HG02870 (cell line): ENCODE measurements at regions not wholly inside any gene's neighbourhood (a gene's known extent, or its start where the extent isn't known, plus 50 kb on each side); places are given as distances from the start of the nearest gene placed in this dataset.

Source experiments
- ATAC-seq: cut with Tn5 transposase; IDR thresholded peaks from one replicate; pipeline ENCODE4 v1.9.1; 2021; ENCODE audit warnings: mild to moderate bottlenecking, moderate library complexity; ENCODE audit not compliant: unreplicated experiment

DNA sequence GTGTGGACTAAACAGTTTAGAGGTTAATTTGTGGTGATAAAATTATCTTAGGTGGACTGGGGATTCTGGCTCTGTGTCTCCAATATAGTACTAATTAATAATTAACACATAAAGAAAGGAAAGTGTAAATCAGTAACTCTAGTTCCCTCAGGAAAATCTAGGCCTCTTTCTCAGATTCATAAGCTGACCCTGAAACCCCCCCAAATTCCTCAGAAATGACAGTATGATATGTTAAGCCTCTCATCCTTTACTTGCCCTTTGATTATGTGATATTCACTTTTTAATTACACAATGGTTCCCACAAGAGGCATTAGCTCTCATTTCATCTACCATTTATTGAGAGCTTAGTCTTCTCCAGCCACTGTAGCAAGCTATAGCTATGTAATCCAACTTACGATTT lies 636.2 kb upstream of the SEMA6A start:
- no peak for ATAC-seq

DNA sequence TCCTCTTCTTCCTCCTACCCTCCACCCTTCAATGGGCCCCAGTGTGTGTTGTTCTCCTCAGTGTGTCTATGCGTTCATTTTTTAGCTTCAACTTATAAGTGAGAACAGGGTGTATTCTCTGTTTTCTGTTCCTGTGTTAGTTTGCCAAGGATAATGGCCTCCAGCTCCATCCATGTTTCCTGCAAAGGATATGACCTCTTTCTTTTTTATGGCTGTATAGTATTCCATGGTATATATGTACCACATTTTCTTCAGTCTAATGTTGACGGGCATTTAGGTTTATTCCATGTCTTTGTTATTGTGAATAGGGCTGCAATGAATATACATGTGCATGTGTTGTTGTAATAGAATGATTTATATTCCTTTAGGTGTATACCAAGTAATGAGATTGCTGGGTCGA lies 634.9 kb upstream of the SEMA6A start:
- no peak for ATAC-seq

DNA sequence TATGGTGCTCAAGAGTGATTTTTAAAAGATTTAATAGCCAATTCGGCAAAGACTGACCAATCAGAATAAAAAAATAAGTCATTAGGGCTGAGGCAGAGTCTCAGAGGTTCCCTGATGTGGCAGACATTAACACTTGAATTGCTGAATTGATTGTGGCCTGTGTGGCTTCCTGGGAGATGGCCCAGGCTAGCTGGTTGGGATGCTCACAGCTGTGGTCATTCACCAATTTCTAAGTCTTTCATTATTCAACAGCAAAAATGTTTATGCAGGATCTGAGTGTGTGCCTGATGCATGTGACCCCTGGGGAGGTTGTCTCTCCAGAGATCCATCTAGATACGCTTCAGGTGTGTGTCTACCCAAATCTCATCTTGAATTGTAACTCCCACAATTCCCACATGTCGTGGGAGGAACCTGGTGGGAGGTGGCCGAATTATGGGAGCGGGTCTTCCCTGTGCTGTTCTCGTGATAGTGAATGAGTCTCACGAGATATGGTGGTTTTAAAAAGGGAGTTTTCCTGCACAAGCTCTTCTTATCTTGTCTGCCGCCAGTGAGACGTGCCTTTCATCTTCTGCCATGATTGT lies 632.6 kb upstream of the SEMA6A start:
- ATAC-seq: no peak

DNA sequence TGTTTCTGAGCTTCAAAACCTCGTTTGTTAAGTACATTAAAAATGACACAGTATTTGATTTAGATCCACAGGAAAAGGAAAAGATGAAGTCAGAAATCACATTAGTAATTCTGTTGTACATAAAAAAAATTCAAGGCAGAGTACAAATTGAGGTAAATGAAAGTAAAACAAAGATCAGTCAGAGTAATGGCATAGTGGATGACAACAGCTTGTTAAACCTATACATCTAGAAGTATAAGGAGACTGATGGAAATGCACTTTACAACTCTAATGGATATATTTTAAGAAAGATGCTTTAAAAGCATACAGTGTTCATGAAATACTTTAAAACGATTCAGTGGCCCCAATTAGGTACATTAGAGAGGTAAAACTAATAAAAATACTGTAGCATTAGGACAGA lies 631.3 kb upstream of the SEMA6A start:
- ATAC-seq: no peak

DNA sequence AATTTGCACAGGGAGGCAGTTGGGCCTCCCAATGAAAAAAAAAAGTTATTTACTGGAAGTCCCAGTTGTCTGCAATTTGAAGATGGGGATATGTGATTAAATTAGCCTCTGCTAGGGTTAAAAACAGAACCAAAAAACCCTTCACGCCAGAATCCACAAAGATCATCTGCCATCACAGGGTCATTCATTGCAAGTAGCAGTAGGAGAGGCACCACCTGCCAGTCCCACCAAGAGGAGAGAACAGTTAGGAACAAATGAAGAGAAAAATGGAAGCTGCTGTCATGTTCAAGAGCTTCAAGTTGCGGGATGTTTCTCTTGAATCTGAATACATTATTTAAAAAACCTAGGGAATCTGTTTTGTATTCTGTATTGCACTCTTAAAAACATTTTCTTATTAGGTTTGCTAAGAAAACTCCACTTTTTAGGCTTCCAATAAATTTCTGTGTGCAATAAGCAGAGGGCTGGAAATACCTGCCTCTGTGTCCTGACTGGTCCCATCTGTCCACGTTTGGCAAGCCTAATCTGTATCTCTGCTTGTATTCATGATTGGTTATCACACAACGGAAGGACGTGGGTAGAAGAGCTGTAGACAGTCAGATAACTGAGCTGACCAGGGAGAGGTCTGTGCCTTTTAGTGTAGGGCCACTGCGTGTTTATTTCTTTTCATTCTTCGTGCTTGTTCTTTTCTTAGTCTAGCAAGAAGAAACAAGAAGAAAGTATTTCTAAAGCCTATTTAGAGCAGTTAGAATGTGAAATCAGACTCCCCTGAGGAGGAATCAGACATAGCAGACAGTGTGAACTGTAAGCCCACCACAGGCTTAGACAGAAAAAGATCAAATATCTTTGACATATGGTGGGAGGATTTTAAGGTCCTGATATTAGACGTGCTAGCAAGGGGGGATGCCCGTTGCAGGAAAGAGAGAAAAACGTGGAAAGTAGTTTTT lies 630.6 kb upstream of the SEMA6A start:
- ATAC-seq: no peak

DNA sequence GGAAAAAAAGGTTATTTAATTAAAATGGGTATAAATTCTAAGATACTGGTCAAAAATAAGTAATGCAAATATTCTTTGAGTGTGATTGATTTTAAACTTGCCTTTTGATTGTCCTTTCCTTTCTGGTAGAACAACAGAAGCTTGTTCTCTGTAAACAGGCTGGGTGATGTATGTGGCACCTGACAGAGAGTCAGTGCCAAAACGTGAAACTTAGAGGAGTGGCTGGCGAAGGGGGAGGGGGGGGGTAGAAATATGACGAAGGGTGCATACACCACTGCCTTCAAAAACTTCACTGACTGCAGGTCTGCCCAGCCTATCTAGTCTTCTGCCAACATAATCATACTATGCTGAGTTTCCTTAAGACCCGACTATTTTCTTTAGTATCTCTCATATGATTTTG lies 629.8 kb upstream of the SEMA6A start:
- ATAC-seq: no peak

DNA sequence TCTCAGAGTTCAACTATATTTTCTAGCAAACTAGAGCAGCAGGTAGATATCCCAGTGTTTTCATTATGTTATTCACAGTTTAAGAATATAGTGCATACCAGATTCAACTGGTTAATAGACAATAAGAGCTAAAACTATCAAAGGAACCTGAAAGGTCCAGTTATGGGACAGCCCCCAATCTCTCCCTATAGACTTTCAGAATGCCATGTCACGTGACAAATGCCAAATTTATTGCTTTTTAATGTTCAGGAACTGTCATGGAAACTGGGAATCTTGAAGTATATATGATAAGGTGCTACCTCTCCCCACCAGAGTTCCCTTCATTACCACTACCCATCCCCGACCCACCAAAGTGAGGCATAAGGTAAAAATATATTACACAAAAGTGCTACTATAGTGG lies 629.0 kb upstream of the SEMA6A start:
- no peak for ATAC-seq

DNA sequence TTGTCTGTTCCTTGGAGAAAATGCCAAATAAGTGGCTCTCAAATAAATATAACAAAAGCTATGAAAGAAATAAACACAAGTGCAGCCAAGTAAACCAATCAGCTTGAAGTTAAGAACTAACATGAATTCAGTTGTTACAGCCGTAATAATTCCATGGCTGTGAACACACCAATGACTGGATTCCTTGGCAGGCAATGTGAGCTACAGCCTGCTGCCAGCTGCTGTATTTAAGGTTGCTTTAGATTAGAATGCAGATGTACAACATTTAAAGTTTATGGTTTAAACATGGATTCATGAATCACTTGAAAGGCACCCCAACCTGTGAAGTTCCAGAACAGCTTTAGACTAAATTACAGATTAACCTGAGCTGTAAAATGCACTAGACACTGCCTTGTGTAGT lies 626.4 kb upstream of the SEMA6A start:
- no peak for ATAC-seq

DNA sequence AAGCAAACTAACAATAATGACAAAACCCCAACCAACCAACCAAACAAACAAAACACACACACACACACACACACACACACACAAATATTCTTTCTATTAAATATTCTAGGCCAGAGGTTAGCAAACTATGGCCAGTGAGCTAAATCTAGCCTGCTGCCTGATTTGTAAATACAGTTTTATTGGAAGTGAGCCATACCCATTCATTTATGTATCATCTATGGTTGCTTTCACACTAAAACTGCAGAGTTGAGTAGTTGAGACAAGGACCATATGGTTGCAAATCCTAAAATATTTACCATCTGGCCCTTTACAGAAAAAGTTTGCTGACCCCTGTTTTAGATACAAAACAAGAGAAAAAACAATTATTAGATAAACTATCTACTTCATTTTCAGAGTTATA lies 620.5 kb upstream of the SEMA6A start:
- ATAC-seq: no peak

DNA sequence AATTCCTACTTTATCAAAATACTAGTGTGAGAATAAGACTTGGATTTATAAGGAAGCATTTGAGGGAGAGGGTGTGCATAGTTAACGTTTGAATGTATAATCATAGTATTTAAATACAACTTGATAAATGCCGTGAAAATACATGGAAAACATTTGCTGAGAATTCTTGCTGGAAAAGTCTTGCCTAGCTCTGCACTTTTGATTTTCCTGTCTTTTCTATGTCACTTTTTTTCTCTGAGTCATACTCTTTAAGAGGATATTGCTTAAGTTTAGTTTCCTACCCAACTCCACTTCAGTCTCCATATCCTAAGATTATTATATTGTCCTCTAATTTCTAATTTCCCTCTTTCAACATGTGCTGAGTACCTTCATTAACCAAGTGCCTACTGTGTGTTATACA lies 616.6 kb upstream of the SEMA6A start:
- ATAC-seq: no peak

DNA sequence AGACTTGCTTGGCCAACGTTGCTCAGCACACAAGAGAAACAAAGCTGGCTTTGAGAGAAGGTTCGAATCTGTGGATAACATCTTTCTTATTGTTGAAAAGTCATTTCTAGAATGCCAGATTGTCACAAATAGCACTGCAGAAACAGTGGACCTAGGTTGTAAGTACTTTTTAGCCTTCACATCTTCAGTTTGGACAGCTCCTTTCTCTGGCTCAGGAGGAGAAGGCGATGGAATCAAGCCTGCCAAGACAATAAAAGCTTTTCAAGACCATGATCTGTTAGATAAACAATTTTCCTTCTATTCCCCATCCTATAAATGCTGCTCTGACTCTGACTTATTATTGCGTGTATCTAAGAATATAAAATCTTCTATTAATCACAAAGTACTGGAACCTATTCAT lies 615.2 kb upstream of the SEMA6A start:
- ATAC-seq: no peak

DNA sequence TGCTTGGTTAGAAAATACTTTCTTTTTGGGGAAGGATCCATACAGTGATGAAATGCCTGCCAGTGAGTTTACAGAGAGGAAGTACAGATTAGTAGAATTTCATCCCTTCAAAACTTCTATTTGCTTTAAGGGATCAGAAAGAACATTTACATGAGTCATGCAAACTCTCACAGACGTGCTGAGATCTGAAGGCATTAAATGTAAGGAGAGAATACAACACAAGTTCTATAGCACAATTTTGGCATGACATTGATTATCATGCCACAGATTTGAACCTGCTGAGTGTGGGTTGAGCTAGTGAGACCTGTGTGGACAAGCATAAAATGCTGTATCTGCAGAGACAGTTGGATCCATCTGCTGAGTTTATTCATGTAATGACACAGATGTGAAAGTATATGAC lies 613.6 kb upstream of the SEMA6A start:
- ATAC-seq: no peak

DNA sequence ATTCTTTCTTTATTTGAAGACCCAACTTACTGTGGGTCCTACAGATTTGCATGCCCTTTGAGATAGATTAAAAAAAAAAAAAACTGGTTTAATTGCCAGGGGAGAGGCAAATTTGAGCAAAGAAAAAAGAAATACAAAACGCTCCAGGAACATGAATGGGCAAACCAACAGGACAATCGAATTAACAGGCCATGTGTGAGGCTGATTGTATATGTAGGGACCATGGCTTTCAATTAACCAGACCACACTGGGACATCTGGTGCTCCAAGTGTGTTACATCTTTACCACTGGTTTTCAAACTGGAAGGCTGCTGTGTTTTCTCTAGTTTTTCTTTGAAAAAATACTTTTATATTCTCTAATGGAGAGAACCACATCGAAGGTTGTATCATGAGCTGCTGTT lies 612.1 kb upstream of the SEMA6A start:
- no peak for ATAC-seq

DNA sequence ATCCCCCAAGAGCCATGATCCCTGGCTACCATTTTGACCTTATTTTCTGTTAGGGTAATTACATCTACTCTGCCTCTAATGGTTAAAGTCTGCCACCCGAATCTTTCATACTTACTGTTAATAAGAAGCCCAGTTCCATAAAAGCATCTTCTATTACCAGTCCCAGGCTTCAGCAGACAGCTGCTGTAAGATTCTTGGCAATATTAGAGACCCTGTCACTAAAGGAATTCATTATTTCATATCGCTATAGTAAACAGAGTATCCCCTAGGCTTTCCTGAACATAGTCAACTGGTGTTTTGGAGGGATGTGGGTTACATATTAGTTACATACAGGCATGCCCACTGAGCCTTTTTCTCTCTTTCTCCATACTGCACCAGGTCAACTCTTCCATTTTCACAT lies 608.7 kb upstream of the SEMA6A start:
- no peak for ATAC-seq

DNA sequence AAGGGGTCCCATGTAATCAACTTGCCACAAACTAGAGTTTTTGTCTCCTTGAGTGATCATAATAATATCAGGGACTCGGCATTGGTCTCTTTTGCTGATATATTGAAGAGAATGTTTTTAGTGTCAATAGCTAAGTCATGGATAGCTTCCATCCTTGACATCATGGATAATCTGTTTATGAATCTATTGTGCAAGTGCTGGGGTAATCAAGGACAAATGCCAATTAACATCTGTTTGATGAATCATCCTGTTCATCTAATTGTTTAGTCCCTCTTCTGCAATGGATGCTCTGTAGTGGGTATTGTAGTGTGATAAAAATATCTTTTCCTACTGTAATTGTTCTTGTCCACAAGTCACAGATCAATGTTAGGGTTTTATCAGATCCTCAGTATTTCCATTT lies 607.5 kb upstream of the SEMA6A start:
- ATAC-seq: no peak

DNA sequence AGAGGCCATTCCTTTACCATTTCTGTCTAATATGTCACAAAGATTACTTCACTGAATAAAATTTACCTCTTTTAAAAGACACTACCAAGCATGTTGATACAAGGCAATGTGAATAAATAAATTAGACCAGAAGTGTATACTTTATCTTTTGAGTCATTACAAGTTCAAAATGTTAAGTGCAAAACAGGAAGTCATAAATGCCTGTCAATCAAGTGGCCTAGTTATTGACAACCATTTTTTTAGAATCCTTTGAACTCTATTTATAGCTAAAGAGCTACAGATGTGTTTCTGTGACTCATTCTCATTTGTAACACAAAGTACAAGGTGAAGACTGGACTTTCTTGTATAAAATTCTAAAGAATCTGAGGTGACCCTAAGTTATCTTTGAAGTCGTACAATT lies 602.7 kb upstream of the SEMA6A start:
- ATAC-seq: no peak

DNA sequence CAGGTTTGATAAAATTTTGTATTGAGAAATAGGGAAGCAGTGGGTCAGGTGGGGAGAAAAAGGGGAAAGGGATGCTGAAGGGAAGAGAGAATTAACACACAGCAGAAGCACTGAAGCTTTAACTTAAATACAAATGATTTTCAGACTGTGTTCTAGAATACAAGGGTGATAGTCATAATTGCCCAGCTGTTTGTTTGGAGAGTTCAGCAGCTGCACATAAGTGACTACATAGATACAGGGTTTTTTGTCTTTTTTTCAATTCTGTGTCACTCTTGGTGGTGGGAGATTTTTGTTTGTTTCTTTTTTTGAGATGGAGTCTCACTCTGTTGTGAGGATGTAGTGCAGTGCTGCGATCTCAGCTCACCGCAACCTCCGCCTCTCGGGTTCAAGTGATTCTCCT lies 590.4 kb upstream of the SEMA6A start:
- no peak for ATAC-seq

DNA sequence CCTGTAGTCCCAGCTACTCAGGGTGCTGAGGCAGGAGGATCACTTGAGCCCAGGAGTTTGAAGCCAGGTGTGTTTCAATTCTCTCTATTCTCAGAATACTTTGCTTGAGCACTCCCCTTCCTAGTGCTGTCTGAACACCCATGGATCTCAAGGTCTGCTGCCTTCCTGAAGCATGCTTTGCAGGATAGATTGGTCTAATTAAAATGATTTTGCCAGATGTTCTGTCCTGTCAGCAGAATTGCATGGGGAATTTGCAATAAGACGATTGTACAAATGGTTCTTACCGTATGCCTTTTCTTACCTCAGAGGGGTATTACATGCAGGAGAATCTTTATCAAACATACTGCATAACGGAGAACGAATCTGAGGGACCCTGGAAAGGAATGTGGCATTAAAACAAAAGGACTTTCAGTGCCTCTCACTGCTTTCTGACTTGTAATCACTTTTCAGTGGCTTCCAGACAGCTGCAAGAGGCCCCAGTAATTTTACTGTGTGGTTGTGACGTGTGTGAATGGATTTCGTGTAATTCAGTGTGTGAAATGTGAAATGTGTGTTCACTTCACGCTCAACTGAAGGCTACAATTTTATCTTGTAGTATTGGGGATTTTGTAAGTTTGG lies 587.2 kb upstream of the SEMA6A start:
- ATAC-seq: no peak

DNA sequence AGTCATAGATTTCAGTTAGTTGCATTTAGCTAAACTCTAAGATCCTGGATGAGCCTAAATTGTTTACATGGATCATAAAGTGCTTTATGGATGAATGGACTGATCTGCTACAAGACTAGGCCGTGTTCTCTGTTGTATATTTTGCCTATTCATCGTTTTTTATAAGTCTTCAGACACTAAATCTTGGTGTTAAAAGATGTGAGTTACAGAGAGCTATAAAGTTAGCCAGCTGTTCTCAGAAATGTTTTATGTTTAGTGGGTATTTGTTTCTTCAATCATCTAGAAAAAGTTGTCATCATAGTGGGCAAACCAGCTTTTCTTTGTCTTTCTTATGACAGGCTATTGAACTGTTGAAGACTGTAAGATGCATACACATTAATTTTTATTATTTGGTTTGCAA lies 585.8 kb upstream of the SEMA6A start:
- ATAC-seq: no peak

DNA sequence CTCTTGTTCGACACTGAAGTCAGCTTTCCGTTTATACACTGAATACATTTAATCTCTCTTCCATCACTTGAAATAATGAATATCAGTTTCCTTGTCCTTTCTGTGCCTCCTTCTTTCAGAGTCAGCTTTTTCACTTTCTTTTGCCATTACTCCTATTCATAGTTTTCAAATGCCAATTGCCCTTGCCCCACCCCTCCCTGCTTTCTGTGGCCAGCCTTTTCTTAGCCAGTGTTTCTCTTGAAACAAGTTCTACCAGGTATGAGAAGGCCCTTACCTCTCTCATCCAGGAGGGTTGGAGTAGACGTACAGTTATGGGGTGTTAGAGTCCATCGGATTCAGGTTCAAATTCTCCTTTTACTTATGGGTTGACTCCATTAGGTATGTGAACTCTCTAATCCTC lies 574.7 kb upstream of the SEMA6A start:
- no peak for ATAC-seq

DNA sequence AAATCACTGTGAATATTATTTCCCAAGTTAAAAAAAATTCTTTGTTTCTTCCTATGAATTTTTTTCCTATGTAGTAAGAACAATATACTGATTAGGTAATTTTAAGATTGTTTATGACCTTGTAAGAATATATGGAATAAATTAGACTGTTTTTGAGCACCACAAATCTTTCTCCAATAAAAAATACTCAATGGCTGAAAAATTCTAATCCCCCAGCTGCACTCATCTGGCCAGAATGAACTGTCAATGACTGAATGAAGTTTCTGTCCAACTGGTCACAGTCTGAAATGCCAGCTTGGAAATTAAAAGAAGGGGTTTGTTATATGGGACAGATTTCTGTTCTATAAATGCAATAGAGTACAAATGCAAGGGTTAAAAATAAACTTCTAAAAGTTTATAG lies 569.5 kb upstream of the SEMA6A start:
- ATAC-seq: no peak

DNA sequence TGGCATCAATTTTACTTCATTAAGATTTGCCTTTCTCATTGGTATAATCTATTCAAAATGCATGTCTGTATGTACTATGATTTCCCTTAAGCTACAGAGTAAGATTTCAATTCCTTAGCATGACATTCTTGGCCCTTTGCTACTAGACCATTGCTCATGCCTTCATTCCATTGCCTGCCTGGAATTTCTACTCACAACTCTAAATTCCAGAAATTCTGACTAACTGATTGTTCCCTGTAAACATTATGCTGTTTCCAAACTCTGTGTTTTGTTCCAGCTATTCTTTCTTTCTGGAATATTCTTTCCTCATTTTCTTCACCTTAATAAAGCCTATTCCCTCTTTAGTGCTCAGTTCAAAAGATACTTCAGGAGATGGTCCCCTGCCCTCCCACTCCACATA lies 568.8 kb upstream of the SEMA6A start:
- ATAC-seq: no peak
